ENCODE measurements at regions not wholly inside any gene's neighbourhood (a gene's known extent, or its start where the extent isn't known, plus 50 kb on each side); places are given as distances from the start of the nearest gene placed in this dataset.

- no peak for DNase-seq
Measured at GRCh38 chr5:155936520-155937406, 390.2 kb upstream of the SGCD start.

DNA sequence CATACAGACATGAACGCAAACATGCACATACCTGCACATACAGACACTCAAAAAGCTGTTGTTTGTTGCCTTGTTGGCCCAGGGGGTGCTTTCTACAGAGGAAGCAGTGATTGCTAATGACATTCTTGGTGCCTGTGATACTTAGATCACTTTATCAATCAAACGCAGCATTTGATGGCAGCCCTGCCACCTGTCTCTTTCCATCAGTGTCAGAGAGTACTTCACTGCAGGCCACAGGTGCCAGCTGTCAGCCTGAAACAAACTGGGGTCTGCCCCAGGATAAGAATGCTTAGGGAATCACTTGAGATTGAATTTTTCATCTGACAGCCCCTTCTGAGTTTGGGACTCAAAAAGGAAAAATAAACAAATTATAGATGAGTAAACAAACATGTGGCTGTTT, 388.9 kb upstream of the SGCD start:
- DNase-seq: no peak

DNA sequence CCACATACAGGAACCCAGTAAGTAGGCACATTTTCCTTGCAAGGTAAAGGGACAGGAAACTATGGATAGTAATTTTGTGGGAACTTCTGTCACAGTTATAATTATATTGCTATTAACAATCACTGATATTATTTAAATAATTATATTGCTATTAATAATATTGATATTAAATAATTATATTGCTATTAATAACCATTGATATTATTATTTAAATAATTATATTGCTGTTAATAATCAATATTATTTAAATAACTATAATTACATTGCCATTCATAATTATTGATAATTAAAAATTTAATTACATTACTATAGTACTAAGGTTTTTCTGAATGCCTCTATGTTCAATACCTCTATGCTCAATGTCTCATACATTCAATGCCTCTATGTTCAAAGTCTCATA, 385.6 kb upstream of the SGCD start:
- no peak for DNase-seq

DNA sequence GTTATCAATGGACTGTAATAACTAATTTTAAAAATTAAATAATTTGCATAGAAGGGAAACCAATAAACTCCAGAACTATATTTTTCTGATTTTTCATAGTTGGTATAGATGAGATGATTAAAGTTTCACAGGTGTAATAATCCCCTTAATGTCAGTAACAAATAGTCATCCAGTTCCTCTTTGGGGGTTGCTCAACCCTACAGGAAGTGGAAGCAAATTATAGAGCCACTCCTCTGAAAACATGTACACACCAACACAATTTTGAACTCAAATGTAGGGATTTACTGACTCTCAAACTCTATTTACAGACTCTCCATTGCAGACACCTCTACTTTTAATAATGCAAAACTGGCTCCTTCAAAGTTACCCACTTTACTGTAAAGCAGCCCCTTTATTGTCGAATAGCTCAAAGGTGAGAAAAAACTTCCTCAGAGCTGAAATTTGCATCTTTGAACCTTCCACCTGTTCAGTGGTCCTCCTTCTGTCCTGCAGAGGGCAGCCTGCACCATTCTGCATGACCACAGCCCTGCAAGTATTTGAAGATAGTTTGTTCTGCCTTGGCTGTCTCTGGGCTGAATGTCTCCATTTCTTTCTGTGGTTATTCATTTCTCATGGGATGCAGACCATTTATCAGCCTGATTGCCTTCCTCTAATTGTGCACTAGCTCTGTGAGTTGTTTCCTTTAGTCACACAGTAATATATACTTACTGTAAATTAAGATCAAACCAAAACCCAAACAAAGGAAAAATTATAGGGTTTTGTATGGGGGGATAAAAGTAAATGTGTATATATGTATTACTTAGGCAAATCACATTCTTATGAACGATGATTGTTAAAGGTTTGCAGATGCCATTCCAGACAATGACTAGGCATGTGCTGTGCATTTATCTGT, 383.2 kb upstream of the SGCD start:
- DNase-seq: peak; percentile 36 to 59

DNA sequence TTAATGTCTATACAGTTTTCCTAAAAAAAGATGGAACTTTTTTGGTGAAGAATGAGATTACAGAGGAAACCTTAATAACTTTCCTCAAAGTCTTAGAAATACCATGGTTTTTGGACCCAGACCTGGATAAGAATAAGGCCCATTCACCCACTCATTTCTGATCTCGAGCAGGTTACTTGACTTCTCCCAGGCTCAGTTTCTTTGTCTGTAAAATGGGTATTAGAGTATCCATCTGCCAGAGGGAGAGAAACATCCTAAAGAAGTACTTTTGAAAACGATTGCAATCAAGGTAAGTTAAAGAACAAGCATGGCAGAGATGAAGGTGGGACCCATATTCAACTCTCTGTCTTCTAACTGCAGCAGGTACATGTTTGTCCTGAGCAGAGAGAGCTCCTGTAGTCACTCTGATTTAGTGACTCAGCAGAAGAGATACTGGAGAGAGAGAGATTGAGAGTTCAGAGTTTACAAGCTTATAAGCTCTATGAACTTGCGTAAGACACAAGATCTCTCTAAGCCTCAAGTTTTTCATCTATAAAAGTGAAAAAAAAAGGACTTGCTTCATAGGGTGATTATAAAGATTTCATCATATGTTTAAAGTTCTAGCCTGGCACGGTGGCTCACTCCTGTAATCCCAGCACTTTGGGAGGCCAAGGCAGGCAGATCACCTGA, 379.4 kb upstream of the SGCD start:
- DNase-seq: no peak

DNA sequence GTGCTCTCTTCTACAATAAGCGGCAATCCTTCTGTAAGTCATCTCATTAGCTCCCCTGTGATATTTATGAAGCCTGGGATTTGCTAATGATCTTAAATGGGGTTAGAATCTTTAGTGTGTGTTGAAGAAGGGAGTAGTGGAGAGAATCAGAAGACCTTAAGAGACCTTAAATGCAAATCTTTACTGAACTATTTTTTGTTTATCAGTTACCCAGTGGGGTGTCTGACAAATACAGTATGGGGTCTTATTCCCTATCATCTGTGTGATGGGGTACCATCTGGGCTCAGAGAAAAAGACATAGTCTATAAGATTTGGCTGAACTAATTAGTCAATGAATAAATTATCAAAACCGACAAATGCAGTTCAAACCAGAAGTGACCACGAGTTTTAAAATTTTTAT, 378.4 kb upstream of the SGCD start:
- no peak for DNase-seq

DNA sequence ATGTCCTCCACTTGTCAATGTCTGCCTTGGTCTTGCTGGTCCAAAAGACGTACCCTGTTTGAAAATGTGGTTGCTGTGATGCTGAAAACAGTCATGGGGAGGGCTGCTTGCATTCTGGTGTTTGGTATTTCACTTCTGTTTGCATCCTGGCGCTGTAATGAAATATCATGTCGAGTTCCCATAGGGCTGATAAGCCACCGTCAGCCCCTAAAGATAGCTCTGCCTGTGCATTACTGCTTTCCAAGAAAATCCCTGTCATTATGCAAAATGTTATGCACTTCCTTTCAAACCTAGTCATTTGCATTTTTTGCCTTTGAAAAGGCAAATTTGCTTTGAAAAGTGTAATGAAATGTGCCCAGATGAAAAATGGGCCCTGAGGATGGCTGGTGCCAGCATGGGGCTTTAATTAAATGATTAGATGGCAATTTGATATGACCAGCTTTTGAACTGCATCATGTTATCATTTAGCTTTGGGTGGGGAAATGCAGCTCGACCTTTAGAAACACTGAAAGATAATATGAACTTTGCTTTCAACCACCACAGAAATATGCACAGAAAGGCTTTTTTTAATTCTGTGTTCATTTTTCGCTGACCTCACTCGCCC, 374.4 kb upstream of the SGCD start:
- DNase-seq: no peak

DNA sequence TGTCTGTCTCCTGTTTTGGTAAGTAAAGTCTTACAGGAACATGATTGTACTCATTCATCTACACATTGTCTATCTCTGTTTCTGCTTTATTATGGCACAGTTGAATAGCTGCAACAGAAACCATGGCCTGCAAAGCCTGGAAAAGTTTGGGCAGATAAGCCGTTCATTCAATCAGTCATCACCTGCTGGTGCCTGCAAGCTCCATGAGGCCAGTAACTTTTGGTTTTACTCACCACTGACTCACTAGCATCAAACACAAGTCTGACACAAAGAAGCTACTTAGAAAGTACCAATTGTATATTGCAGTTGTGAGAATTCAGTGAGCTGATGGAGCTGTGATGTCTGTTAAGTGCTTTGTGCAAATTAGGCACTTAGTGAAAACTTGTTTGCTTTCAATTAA, 373.6 kb upstream of the SGCD start:
- DNase-seq: no peak

DNA sequence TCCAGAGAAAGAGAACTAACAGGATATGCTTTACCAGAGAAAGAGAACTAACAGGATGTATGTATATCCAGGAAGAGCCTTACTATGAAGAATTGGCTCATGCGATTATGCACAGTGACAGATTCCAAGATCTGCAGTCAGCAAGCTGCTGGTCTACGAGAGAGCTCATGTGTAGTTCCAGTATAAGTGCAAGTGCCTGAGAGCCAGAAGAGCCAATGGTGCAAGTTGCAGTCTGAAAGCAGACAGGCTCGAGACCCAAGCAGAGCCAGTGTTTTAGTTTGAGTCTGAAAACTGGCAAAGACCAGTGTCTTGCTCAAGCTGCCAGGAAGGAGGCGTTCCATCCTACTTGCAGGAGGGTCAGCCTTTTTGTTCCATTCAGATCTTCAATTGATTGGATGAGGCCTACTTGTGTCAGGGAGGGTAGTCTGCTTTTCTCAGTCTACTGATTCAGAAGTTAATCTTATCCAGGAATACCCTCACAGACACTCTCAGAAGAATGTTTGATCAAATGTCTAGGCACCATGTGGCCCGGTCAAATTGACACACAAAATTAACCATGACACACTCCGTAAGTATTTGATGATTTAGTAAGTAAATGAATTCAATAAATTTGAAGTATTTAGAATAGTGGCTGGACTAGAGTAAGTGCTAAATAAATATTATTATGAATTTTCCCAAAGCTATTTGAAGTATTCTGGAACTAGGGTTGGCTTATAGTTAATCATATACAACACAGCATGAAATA, 372.1 kb upstream of the SGCD start:
- peak in 1 of 2 experiments; percentile 41 for DNase-seq

- DNase-seq: no peak
Measured at GRCh38 chr5:155957884-155958283, 369.1 kb upstream of the SGCD start.

GRCh38 chr5:155959082-155959481, 367.9 kb upstream of the SGCD start:
- DNase-seq: no peak

GRCh38 chr5:155960177-155960576, 366.8 kb upstream of the SGCD start:
- DNase-seq: no peak

- DNase-seq: no peak
Measured at GRCh38 chr5:155969537-155969936, 357.4 kb upstream of the SGCD start.

GRCh38 chr5:155974369-155974768, 352.6 kb upstream of the SGCD start:
- DNase-seq: no peak

GRCh38 chr5:155978850-155979249, 348.1 kb upstream of the SGCD start:
- peak in 1 of 2 experiments; percentile 44 for DNase-seq

DNA sequence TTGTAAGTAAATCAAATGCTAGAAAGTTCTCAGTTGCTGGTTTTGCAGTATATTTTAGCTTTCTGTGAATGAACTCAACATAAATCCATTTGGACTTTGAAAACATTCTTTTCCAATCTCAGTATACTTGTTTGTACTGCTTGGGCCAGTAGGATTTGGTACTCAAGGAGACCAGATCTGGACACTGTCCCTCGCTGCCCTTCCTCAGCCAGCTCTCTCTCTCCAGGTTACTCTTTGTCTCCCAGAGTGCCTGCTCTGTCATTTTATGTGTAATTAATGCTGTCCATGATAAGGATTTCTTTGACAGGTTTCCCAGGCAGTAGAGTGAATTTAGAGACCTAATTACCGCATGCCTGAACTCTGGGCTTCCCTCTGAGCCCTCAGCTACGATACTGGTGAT, 344.6 kb upstream of the SGCD start:
- no peak for DNase-seq

DNA sequence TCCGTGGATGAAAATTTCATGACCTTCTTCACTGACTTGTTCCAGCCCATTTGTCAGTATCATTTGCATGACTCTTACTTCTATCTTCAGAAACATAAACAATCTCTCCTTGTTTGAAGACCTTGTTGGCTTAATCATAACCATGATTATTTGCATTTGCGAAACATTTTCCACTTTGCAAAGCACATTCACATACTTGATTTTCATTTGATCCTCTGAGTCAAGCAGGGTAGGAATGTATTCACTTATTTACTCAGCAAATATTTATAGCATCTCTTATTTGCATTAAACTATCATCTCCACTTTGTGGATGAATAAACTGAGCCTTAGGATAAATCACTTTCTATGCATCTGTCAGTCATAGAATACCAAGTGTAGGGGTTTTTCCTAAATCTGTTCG, 343.0 kb upstream of the SGCD start:
- DNase-seq: no peak

GRCh38 chr5:155987265-155987810, 339.6 kb upstream of the SGCD start:
- DNase-seq: no peak

- no peak for DNase-seq
Measured at GRCh38 chr5:155989879-155990278, 337.1 kb upstream of the SGCD start.

DNA sequence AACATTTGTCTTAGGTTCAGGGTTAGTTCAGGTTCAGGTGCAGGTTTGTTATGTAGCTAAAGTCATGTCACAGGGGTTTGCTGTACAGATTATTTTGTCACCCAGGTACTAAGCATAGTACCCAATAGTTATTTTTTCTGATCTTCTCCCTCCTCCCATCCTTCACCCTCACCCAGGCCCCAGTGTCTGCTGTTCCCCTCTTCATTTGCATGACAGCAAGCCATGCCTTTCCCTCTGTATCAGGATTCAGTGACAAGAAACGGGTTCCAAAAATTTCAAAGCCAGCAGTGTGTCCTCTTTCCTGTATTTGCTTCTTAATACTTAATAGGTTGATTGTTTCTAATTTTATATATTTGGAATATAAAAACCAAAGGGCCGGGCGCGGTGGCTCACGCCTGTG, 330.8 kb upstream of the SGCD start:
- DNase-seq: no peak

GRCh38 chr5:155998257-155998656, 328.7 kb upstream of the SGCD start:
- DNase-seq: no peak

GRCh38 chr5:156000115-156000514, 326.8 kb upstream of the SGCD start:
- DNase-seq: no peak
